Vagina (tissue), 2 donors: ENCODE measurements at regions not wholly inside any gene's neighbourhood (a gene's known extent, or its start where the extent isn't known, plus 50 kb on each side); places are given as distances from the start of the nearest gene placed in this dataset.
"Not testable (repeated sequence)": the region's sequence is repeated elsewhere in the genome, so short reads cannot be mapped to it uniquely, and the experiment has no call there.

Experiments used
- DNase-seq, 2 donors: peaks; one replicate each; pipeline ENCODE4 v3.0.0-alpha.2; 2017; ENCODE audit errors: extremely low spot score in 2 of 2
- H3K27ac ChIP-seq: fragments of 200-600 bp; sonication (generic); one replicate; pipeline ENCODE4 v1.5.1; 2019
- H3K27me3 ChIP-seq: fragments of 200-600 bp; sonication (generic); one replicate; pipeline ENCODE4 v1.5.1; 2019
- H3K36me3 ChIP-seq, 2 donors: fragments of 200-600 bp; sonication (generic); one replicate each; pipeline ENCODE4 v1.5.1; 2017 to 2019
- H3K4me1 ChIP-seq: fragments of 200-600 bp; sonication (generic); one replicate; pipeline ENCODE4 v1.5.1; 2019
- H3K4me3 ChIP-seq, 2 donors: fragments of 200-600 bp; sonication (generic); 1 replicate in 1 of 2; 2 replicates in 1 of 2; pipeline ENCODE4 v1.5.1; 2016 to 2019
- H3K9me3 ChIP-seq: fragments of 200-600 bp; sonication (generic); one replicate; pipeline ENCODE4 v1.5.1; 2019
- POLR2A ChIP-seq, 2 donors: fragments of 450-650 bp; IDR thresholded peaks; one replicate each; pipeline ENCODE4 v1.6.1; 2017; ENCODE audit warnings: antibody characterized with exemption in 2 of 2, mild to moderate bottlenecking in 2 of 2, moderate library complexity in 2 of 2
- POLR2AphosphoS5 ChIP-seq, 2 donors: sonication (generic); formaldehyde crosslinking; IDR thresholded peaks; one replicate each; pipeline ENCODE4 v1.9.0; 2017; ENCODE audit warnings: antibody characterized with exemption in 2 of 2, mild to moderate bottlenecking in 2 of 2, low read depth in 1 of 2; ENCODE audit not compliant: insufficient read depth in 1 of 2
- intact Hi-C: fragments of 100-400 bp; cut with DNase I; formaldehyde crosslinking; loops from one replicate; pipeline ENCODE4 v1.15.1; 2023
- TF ChIP-seq, protein P1 (sequence below), 3 experiments: fragments of 450-650 bp in 2 of 3; fragments of 200-600 bp in 1 of 3; sonication (generic) in 1 of 3; IDR thresholded peaks; one replicate each; pipeline ENCODE4 v1.5.1; 2017 to 2019; ENCODE audit warnings: antibody characterized with exemption in 3 of 3, mild to moderate bottlenecking in 2 of 3, moderate library complexity in 2 of 3

DNA sequence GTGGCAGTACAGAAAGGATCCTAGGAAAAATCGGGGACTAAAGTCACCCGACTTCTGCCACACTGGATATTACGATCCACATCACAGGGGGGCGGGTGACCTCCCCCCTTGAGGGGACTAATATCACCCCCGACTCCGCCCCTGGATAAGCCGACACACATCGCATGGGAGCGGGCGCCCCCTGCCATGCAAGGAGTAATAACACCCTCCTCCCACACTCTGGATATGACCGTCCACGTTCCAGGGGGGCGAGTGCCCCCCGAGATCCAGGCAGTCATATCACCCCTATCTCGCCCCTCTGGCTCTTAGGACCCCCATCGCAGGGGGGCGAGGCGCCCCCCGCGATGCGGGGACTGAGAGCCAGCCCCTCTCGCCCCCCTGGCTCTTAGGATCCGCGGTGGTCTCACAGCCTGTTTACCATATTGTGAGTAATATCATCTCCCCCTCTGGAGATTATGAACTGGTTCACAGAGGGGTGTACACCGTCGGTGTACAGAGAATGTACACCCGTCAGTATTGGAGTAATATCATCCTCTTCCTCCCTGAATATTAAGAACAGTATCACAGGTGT is 423.0 kb downstream of the DIRAS2 start:
- H3K27ac ChIP-seq = no peak overlapping the region
- TF ChIP-seq, protein P1, sequence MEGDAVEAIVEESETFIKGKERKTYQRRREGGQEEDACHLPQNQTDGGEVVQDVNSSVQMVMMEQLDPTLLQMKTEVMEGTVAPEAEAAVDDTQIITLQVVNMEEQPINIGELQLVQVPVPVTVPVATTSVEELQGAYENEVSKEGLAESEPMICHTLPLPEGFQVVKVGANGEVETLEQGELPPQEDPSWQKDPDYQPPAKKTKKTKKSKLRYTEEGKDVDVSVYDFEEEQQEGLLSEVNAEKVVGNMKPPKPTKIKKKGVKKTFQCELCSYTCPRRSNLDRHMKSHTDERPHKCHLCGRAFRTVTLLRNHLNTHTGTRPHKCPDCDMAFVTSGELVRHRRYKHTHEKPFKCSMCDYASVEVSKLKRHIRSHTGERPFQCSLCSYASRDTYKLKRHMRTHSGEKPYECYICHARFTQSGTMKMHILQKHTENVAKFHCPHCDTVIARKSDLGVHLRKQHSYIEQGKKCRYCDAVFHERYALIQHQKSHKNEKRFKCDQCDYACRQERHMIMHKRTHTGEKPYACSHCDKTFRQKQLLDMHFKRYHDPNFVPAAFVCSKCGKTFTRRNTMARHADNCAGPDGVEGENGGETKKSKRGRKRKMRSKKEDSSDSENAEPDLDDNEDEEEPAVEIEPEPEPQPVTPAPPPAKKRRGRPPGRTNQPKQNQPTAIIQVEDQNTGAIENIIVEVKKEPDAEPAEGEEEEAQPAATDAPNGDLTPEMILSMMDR (IDR thresholded peaks at IDR 0.05) = no peak
- no peak for TF ChIP-seq POLR2AphosphoS5 (IDR thresholded peaks at IDR 0.05; ENCODE audit: insufficient read depth in 1 of 2, low read depth in 1 of 2)
- no peak overlapping the region for H3K4me3 ChIP-seq
- no peaks in the 10 kb centered on the region for H3K27me3 ChIP-seq
- intact Hi-C loops = no loop called here
- no peaks in the 10 kb centered on the region for H3K36me3 ChIP-seq
- no peak for DNase-seq
- no peaks in the 10 kb centered on the region for H3K4me1 ChIP-seq
- H3K9me3 ChIP-seq = no peaks in the 10 kb centered on the region

DNA sequence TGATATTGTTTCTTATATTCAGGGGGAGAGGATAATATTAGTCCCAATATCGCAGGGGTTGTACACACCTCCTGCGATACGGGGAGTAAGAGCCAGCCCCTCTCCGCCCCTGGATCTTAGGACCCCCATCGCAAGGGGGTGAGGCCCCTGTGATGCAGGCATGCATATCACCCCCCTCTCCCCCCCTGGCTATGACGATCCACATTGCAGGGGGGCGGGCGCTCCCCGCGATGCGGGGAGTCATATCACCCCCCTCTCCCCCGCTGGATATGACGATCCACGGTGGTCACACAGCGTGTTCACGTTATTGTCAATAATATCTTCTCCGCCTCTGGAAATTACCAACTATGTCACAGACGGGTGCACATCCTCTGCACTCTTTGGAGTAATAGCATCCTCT is 420.7 kb downstream of the DIRAS2 start:
- intact Hi-C loops, H3K36me3 ChIP-seq, H3K27me3 ChIP-seq, H3K27ac ChIP-seq, DNase-seq, H3K4me3 ChIP-seq, H3K4me1 ChIP-seq, H3K9me3 ChIP-seq: not testable (repeated sequence)

GRCh38 chr9:90226839-90227338 is 415.7 kb downstream of the DIRAS2 start:
- DNase-seq, H3K36me3 ChIP-seq, H3K27ac ChIP-seq, H3K9me3 ChIP-seq, H3K27me3 ChIP-seq, intact Hi-C loops, H3K4me1 ChIP-seq, H3K4me3 ChIP-seq: not testable (repeated sequence)
- TF ChIP-seq, protein P1 (IDR thresholded peaks at IDR 0.05) = peak; percentile 34 to 53 (median 39)

GRCh38 chr9:90233081-90233480 is 409.5 kb downstream of the DIRAS2 start:
- H3K4me1 ChIP-seq, intact Hi-C loops: not testable (repeated sequence)

GRCh38 chr9:90240541-90240940 is 402.1 kb downstream of the DIRAS2 start:
- TF ChIP-seq, protein P1 (IDR thresholded peaks at IDR 0.05) = no peak
- TF ChIP-seq POLR2A (IDR thresholded peaks at IDR 0.05) = no peak
- TF ChIP-seq POLR2AphosphoS5 (IDR thresholded peaks at IDR 0.05; ENCODE audit: insufficient read depth in 1 of 2, low read depth in 1 of 2) = no peak
- DNase-seq = no peak
- intact Hi-C loops = no loop called here
- no peak overlapping the region for H3K27ac ChIP-seq
- no peaks in the 10 kb centered on the region for H3K9me3 ChIP-seq
- H3K36me3 ChIP-seq = no peaks in the 10 kb centered on the region
- no peaks in the 10 kb centered on the region for H3K4me1 ChIP-seq
- H3K27me3 ChIP-seq = no peaks in the 10 kb centered on the region
- no peak overlapping the region for H3K4me3 ChIP-seq

More at GRCh38 chr9:90233081-90233480, 409.5 kb downstream of the DIRAS2 start:
- H3K27me3 ChIP-seq, DNase-seq, H3K27ac ChIP-seq, H3K36me3 ChIP-seq, H3K4me3 ChIP-seq, H3K9me3 ChIP-seq: not testable (repeated sequence)

GRCh38 chr9:90245661-90246060 is 397.0 kb downstream of the DIRAS2 start:
- no peak for DNase-seq
- TF ChIP-seq POLR2A (IDR thresholded peaks at IDR 0.05) (no peak), POLR2AphosphoS5 (IDR thresholded peaks at IDR 0.05; ENCODE audit: insufficient read depth in 1 of 2, low read depth in 1 of 2) (no peak)
- TF ChIP-seq, protein P1 (IDR thresholded peaks at IDR 0.05) = no peak
- no peak overlapping the region for H3K27ac ChIP-seq
- no peaks in the 10 kb centered on the region for H3K4me1 ChIP-seq
- intact Hi-C loops = no loop called here
- no peaks in the 10 kb centered on the region for H3K36me3 ChIP-seq
- no peaks in the 10 kb centered on the region for H3K9me3 ChIP-seq
- H3K27me3 ChIP-seq = no peaks in the 10 kb centered on the region
- H3K4me3 ChIP-seq = no peak overlapping the region
